Left ventricle myocardium superior (tissue), 1 donor: ENCODE measurements at regions not wholly inside any gene's neighbourhood (a gene's known extent, or its start where the extent isn't known, plus 50 kb on each side); places are given as distances from the start of the nearest gene placed in this dataset.
"Not testable (repeated sequence)": the region's sequence is repeated elsewhere in the genome, so short reads cannot be mapped to it uniquely, and the experiment has no call there.

Source experiments
- ATAC-seq: fragments of 200-7000 bp; cut with Tn5 transposase; one replicate; pipeline ENCODE4 v1.9.1; 2020; ENCODE audit warnings: mild to moderate bottlenecking, moderate library complexity
- DNase-seq: peaks from one replicate; pipeline ENCODE4 v3.0.0-alpha.2; 2020
- intact Hi-C: fragments of 100-400 bp; cut with micrococcal nuclease; formaldehyde crosslinking; loops from one replicate; pipeline ENCODE4 v1.11.0; 2022
- donor health status: DM: no; HTN: yes; CAD: no; lungs with severe emphysema.

GRCh38 chr6:16884526-16884925 lies 123.3 kb upstream of the ATXN1 start:
- intact Hi-C loops, result no loop called here
- ATAC-seq (no peak), DNase-seq (no peak)

- ATAC-seq, result no peak
- DNase-seq, result no peak
- intact Hi-C loops, result no loop called here
Measured at GRCh38 chr6:16883414-16883813, 122.2 kb upstream of the ATXN1 start.

GRCh38 chr6:16882230-16882629 lies 121.0 kb upstream of the ATXN1 start:
- DNase-seq (no peak), ATAC-seq (no peak)
- intact Hi-C loops, result no loop called here

- intact Hi-C loops, result loop anchor here (5.0 kb wide), 1 partner anchor 70 kb away; no protein-coding TSS in a partner anchor
- not testable (repeated sequence) for ATAC-seq, DNase-seq
Measured at GRCh38 chr6:16876852-16877251, 115.6 kb upstream of the ATXN1 start.

- ATAC-seq (no peak), DNase-seq (no peak)
- intact Hi-C loops, result loop anchor here (5.0 kb wide), 1 partner anchor 69 kb away; no protein-coding TSS in a partner anchor
Measured at GRCh38 chr6:16876201-16876600, 114.9 kb upstream of the ATXN1 start.

GRCh38 chr6:16873698-16874097 lies 112.4 kb upstream of the ATXN1 start:
- DNase-seq (no peak), ATAC-seq (no peak)
- intact Hi-C loops, result no loop called here

GRCh38 chr6:16872543-16873235 lies 111.4 kb upstream of the ATXN1 start:
- intact Hi-C loops, result no loop called here
- no peak for DNase-seq

GRCh38 chr6:16871047-16871446 lies 109.8 kb upstream of the ATXN1 start:
- intact Hi-C loops, result no loop called here
- no peak for ATAC-seq

More at GRCh38 chr6:16872543-16873235, 111.4 kb upstream of the ATXN1 start:
- no peak for ATAC-seq

GRCh38 chr6:16868968-16869367 lies 107.7 kb upstream of the ATXN1 start:
- intact Hi-C loops, result no loop called here
- DNase-seq (no peak), ATAC-seq (no peak)

More at GRCh38 chr6:16871047-16871446, 109.8 kb upstream of the ATXN1 start:
- DNase-seq, result no peak

- ATAC-seq, result no peak
- intact Hi-C loops, result no loop called here
- no peak for DNase-seq
Measured at GRCh38 chr6:16857969-16858592, 96.8 kb upstream of the ATXN1 start.

GRCh38 chr6:16855460-16855859 lies 94.2 kb upstream of the ATXN1 start:
- no peak for ATAC-seq
- DNase-seq, result no peak
- intact Hi-C loops, result no loop called here

- no peak for DNase-seq
- ATAC-seq, result no peak
- intact Hi-C loops, result no loop called here
Measured at GRCh38 chr6:16854986-16855385, 93.7 kb upstream of the ATXN1 start.

GRCh38 chr6:16852671-16853070 lies 91.4 kb upstream of the ATXN1 start:
- no peak for ATAC-seq
- no peak for DNase-seq
- intact Hi-C loops, result no loop called here

GRCh38 chr6:16851758-16852157 lies 90.5 kb upstream of the ATXN1 start:
- DNase-seq (no peak), ATAC-seq (no peak)
- intact Hi-C loops, result no loop called here

GRCh38 chr6:16851044-16851540 lies 89.8 kb upstream of the ATXN1 start:
- ATAC-seq, result no peak
- intact Hi-C loops, result no loop called here

GRCh38 chr6:16850681-16851026 lies 89.4 kb upstream of the ATXN1 start:
- no peak for DNase-seq
- intact Hi-C loops, result no loop called here
- no peak for ATAC-seq

More at GRCh38 chr6:16851044-16851540, 89.8 kb upstream of the ATXN1 start:
- no peak for DNase-seq

GRCh38 chr6:16849988-16850680 lies 88.9 kb upstream of the ATXN1 start:
- DNase-seq (no peak), ATAC-seq (no peak)

GRCh38 chr6:16849280-16849987 lies 88.2 kb upstream of the ATXN1 start:
- intact Hi-C loops, result no loop called here
- DNase-seq, result no peak

More at GRCh38 chr6:16849988-16850680, 88.9 kb upstream of the ATXN1 start:
- intact Hi-C loops, result no loop called here

GRCh38 chr6:16846399-16846778 lies 85.1 kb upstream of the ATXN1 start:
- DNase-seq, result no peak
- ATAC-seq, result no peak
- intact Hi-C loops, result no loop called here

More at GRCh38 chr6:16849280-16849987, 88.2 kb upstream of the ATXN1 start:
- ATAC-seq, result peak; percentile 14

GRCh38 chr6:16844183-16844582 lies 82.9 kb upstream of the ATXN1 start:
- ATAC-seq, result no peak
- intact Hi-C loops, result no loop called here
- DNase-seq, result no peak
